Hepatocyte (in vitro differentiated cells): ENCODE measurements at regions not wholly inside any gene's neighbourhood (a gene's known extent, or its start where the extent isn't known, plus 50 kb on each side); places are given as distances from the start of the nearest gene placed in this dataset.

ENCODE experiments used
- DNase-seq: peaks from one replicate; pipeline ENCODE4 v3.0.0-alpha.2; 2016; ENCODE audit warnings: low spot score
- H2AFZ ChIP-seq: fragments of 200-600 bp; sonication (generic); 2 replicates; pipeline ENCODE4 v1.6.0; 2016; ENCODE audit warnings: antibody characterized with exemption, mild to moderate bottlenecking
- H3K27ac ChIP-seq: fragments of 200-600 bp; sonication (generic); 2 replicates; pipeline ENCODE4 v1.5.1; 2016; ENCODE audit warnings: mild to moderate bottlenecking
- H3K27me3 ChIP-seq: fragments of 200-600 bp; sonication (generic); 2 replicates; pipeline ENCODE4 v1.6.1; 2016
- H3K36me3 ChIP-seq: fragments of 200-600 bp; sonication (generic); replicated peaks from 2 replicates; pipeline ENCODE4 v1.5.1; 2016; ENCODE audit warnings: low read depth; ENCODE audit not compliant: insufficient read depth
- H3K4me1 ChIP-seq: fragments of 200-600 bp; sonication (generic); 2 replicates; pipeline ENCODE4 v1.5.1; 2016; ENCODE audit warnings: mild to moderate bottlenecking, moderate library complexity; ENCODE audit not compliant: insufficient read depth
- H3K4me2 ChIP-seq: fragments of 200-600 bp; sonication (generic); 2 replicates; pipeline ENCODE4 v1.6.0; 2016
- H3K4me3 ChIP-seq: fragments of 200-600 bp; sonication (generic); 2 replicates; pipeline ENCODE4 v1.5.1; 2016; ENCODE audit warnings: mild to moderate bottlenecking
- H3K79me2 ChIP-seq: fragments of 200-600 bp; sonication (generic); 2 replicates; pipeline ENCODE4 v1.6.0; 2017; ENCODE audit warnings: mild to moderate bottlenecking
- H3K9me2 ChIP-seq: fragments of 200-600 bp; sonication (generic); replicated peaks from 2 replicates; pipeline ENCODE4 v1.6.0; 2017; ENCODE audit warnings: mild to moderate bottlenecking; ENCODE audit not compliant: insufficient read depth
- H3K9me3 ChIP-seq: fragments of 200-600 bp; sonication (generic); 2 replicates; pipeline ENCODE4 v1.5.1; 2016; ENCODE audit warnings: low read depth, mild to moderate bottlenecking
- H4K20me1 ChIP-seq: fragments of 200-600 bp; sonication (generic); 2 replicates; pipeline ENCODE4 v1.6.0; 2016; ENCODE audit warnings: mild to moderate bottlenecking; ENCODE audit not compliant: insufficient read depth, poor library complexity, severe bottlenecking
- EZH2 ChIP-seq: fragments of 200-600 bp; sonication (generic); IDR thresholded peaks from 2 replicates; pipeline ENCODE4 v1.6.1; 2016; ENCODE audit warnings: antibody characterized with exemption, mild to moderate bottlenecking, borderline replicate concordance
- EZH2phosphoT487 ChIP-seq: fragments of 200-600 bp; sonication (generic); IDR thresholded peaks from one replicate; pipeline ENCODE4 v1.6.1; 2018; ENCODE audit warnings: antibody characterized with exemption, mild to moderate bottlenecking, low read depth, moderate library complexity; ENCODE audit not compliant: unreplicated experiment, severe bottlenecking
- WGBS: methylation state at CpG from one replicate; pipeline ENCODE4 v1.1.6; 2016; ENCODE audit warnings: low lambda C conversion rate; ENCODE audit errors: missing lambda C conversion rate; 5-methylcytosine and 5-hydroxymethylcytosine counted together
- TF ChIP-seq, protein P1 (sequence below): fragments of 200-600 bp; sonication (generic); IDR thresholded peaks from 2 replicates; pipeline ENCODE4 v1.5.1; 2016; ENCODE audit warnings: antibody characterized with exemption, mild to moderate bottlenecking; ENCODE audit not compliant: poor library complexity

DNA sequence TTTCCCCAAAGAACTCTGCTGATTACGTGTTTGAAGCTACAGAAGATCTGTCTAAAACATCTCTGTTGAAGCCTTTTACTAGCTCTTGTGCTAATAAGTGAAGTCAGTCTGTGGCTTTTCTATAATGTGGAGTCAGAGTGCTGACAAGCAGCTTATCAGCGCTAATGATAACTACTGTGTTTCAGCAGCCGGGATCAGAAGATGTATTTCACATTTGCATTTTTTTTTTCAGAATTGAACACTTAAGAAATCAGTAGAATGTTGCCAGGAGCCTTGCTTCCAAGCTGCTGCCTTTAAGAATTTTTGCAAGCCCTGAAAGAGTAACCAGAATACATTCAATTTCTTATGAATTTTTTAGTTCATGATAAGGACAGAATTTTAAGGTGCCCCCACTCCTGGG is 519.4 kb upstream of the NR5A2 start:
- Histone ChIP-seq H3K9me2 (no peaks in the 10 kb centered on the region), H3K4me3 (no peak overlapping the region), H4K20me1 (no peaks in the 10 kb centered on the region), H2AFZ (no peak overlapping the region), H3K9me3 (no peaks in the 10 kb centered on the region), H3K27me3 (no peaks in the 10 kb centered on the region), H3K36me3 (no peaks in the 10 kb centered on the region), H3K4me2 (no peak overlapping the region), H3K27ac (no peak overlapping the region), H3K79me2 (no peaks in the 10 kb centered on the region), H3K4me1 (no peaks in the 10 kb centered on the region)
- no peak for DNase-seq
- TF ChIP-seq, protein P1, sequence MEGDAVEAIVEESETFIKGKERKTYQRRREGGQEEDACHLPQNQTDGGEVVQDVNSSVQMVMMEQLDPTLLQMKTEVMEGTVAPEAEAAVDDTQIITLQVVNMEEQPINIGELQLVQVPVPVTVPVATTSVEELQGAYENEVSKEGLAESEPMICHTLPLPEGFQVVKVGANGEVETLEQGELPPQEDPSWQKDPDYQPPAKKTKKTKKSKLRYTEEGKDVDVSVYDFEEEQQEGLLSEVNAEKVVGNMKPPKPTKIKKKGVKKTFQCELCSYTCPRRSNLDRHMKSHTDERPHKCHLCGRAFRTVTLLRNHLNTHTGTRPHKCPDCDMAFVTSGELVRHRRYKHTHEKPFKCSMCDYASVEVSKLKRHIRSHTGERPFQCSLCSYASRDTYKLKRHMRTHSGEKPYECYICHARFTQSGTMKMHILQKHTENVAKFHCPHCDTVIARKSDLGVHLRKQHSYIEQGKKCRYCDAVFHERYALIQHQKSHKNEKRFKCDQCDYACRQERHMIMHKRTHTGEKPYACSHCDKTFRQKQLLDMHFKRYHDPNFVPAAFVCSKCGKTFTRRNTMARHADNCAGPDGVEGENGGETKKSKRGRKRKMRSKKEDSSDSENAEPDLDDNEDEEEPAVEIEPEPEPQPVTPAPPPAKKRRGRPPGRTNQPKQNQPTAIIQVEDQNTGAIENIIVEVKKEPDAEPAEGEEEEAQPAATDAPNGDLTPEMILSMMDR: no peak
- no peak for TF ChIP-seq EZH2phosphoT487
- no peak for TF ChIP-seq EZH2
- 65% methylated on average over 3 of the region's 3 CpGs for WGBS

DNA sequence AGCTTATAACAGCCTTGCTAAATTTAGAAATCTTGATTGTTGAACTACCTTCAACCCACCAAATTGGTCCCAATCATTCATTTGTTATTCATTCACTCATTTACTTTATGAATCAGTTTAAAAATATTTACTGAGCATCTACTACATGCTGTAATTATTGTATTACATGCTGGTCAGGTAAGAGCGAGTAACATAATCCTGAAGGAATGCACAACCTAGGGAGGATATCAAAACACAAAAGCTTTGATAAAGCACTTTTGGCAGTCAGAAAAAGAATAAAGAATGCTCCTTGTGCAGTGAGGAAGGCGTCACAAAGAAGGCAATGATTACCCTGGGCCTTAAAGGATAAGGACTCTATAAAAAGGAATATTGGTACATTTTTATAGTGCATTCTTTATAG is 518.9 kb upstream of the NR5A2 start:
- TF ChIP-seq EZH2: no peak
- TF ChIP-seq, protein P1: no peak
- no peak for TF ChIP-seq EZH2phosphoT487
- Histone ChIP-seq H3K36me3 (no peaks in the 10 kb centered on the region), H3K9me3 (no peaks in the 10 kb centered on the region), H3K4me1 (no peaks in the 10 kb centered on the region), H4K20me1 (no peaks in the 10 kb centered on the region), H2AFZ (no peak overlapping the region), H3K27ac (no peak overlapping the region), H3K27me3 (no peaks in the 10 kb centered on the region), H3K79me2 (no peaks in the 10 kb centered on the region), H3K9me2 (no peaks in the 10 kb centered on the region), H3K4me3 (no peak overlapping the region), H3K4me2 (no peak overlapping the region)
- 71% methylated on average over 2 of the region's 2 CpGs for WGBS
- DNase-seq: no peak

DNA sequence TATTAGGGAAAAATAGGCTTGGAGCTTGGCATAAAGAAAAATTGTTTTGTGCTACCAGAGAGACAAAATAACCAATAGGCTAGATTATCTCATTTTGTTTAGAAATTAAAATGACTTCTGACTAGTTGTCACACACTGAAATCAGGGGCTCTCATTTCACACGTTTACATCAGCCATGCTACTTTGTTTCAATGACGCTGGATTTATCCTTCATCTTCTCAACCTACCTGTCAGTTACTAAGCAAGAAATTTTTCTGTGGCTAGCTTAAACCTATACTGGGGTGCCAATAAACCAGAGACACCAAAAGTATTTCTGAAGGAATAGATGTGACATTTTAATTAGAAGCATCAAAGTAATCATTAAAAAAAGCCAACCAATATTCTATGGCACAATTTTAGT is 518.1 kb upstream of the NR5A2 start:
- Histone ChIP-seq H3K4me2 (no peak overlapping the region), H3K79me2 (no peaks in the 10 kb centered on the region), H3K9me3 (no peaks in the 10 kb centered on the region), H3K4me1 (no peaks in the 10 kb centered on the region), H3K27me3 (no peaks in the 10 kb centered on the region), H3K27ac (no peak overlapping the region), H3K9me2 (no peaks in the 10 kb centered on the region), H3K36me3 (no peaks in the 10 kb centered on the region), H4K20me1 (no peaks in the 10 kb centered on the region), H2AFZ (no peak overlapping the region), H3K4me3 (no peak overlapping the region)
- WGBS: 86% methylated on average over 2 of the region's 2 CpGs
- TF ChIP-seq, protein P1: no peak
- TF ChIP-seq EZH2phosphoT487: no peak
- no peak for TF ChIP-seq EZH2
- DNase-seq: no peak

DNA sequence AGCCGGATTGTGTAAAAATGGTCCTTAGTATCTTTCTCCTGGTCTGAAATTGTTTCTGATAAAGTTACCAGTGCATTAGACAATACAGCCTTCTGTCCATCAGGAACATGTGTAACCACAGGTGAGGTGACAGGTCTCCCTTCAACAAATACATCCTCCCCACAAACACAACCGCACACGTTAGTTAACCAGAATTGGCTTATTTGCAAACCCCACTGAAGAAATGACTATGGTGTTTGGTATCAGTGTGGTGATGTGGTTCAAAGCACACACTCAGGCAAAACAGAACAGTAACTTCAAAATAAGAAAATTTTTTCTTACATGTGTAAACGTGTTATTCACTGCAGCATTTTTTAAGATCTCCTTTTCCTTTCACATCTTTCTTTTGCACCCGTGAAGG is 517.2 kb upstream of the NR5A2 start:
- no peaks in the 10 kb centered on the region for H3K9me2 ChIP-seq
- no peaks in the 10 kb centered on the region for H4K20me1 ChIP-seq
- no peak for TF ChIP-seq EZH2phosphoT487
- no peak for TF ChIP-seq EZH2
- TF ChIP-seq, protein P1: no peak
- H3K4me1 ChIP-seq: no peaks in the 10 kb centered on the region
- H3K27me3 ChIP-seq: no peaks in the 10 kb centered on the region
- no peaks in the 10 kb centered on the region for H3K9me3 ChIP-seq
- H3K4me2 ChIP-seq: no peak overlapping the region
- H2AFZ ChIP-seq: no peak overlapping the region
- H3K79me2 ChIP-seq: no peaks in the 10 kb centered on the region
- H3K36me3 ChIP-seq: no peaks in the 10 kb centered on the region
- no peak overlapping the region for H3K4me3 ChIP-seq
- WGBS: 77% methylated on average over 5 of the region's 5 CpGs
- H3K27ac ChIP-seq: no peak overlapping the region
- no peak for DNase-seq
